CD14-positive monocyte (primary cell): ENCODE measurements at regions not wholly inside any gene's neighbourhood (a gene's known extent, or its start where the extent isn't known, plus 50 kb on each side); places are given as distances from the start of the nearest gene placed in this dataset.

Experiments used
- DNase-seq, 3 donors: peaks; one replicate each; pipeline ENCODE4 v3.0.0-alpha.2; 2011 to 2022
- H2AFZ ChIP-seq: 2 replicates; pipeline ENCODE4 v1.6.0; 2012; ENCODE audit warnings: mild to moderate bottlenecking, low read depth, low read length, inconsistent platforms; ENCODE audit not compliant: insufficient read depth, poor library complexity, severe bottlenecking
- H3K27ac ChIP-seq, 2 donors: 1 replicate in 1 of 2; 2 replicates in 1 of 2; pipeline ENCODE4 v1.5.1; 2012 to 2013; ENCODE audit warnings: low read length in 2 of 2, control low read depth in 1 of 2, inconsistent platforms in 1 of 2, low read depth in 1 of 2, mild to moderate bottlenecking in 1 of 2
- H3K27me3 ChIP-seq, 2 donors: one replicate each; pipeline versions ENCODE4 v1.6.0 to v1.6.1; 2011 to 2013; ENCODE audit warnings: low read length in 2 of 2; ENCODE audit not compliant: control insufficient read depth in 2 of 2, insufficient read depth in 2 of 2
- H3K36me3 ChIP-seq, 2 donors: replicated peaks in 1 of 2; 1 replicate in 1 of 2; 2 replicates in 1 of 2; pipeline versions ENCODE4 v1.5.1 to v1.6.1; 2012 to 2013; ENCODE audit warnings: low read length in 2 of 2, control low read depth in 1 of 2, inconsistent platforms in 1 of 2, mild to moderate bottlenecking in 1 of 2; ENCODE audit not compliant: insufficient read depth in 2 of 2, control insufficient read depth in 1 of 2
- H3K4me1 ChIP-seq, 2 donors: 1 replicate in 1 of 2; 2 replicates in 1 of 2; pipeline versions ENCODE4 v1.5.1 to v1.6.1; 2012 to 2013; ENCODE audit warnings: low read length in 2 of 2, control low read depth in 1 of 2, inconsistent platforms in 1 of 2, mild to moderate bottlenecking in 1 of 2, moderate library complexity in 1 of 2; ENCODE audit not compliant: insufficient read depth in 2 of 2, control insufficient read depth in 1 of 2
- H3K4me2 ChIP-seq: replicated peaks from 2 replicates; pipeline ENCODE3; 2012; ENCODE audit warnings: low read length, moderate library complexity, mild to moderate bottlenecking; ENCODE audit not compliant: poor library complexity, severe bottlenecking; ENCODE audit errors: extremely low read depth
- H3K4me3 ChIP-seq, 3 experiments: fragments of 200-600 bp in 1 of 3; sonication (generic) in 1 of 3; replicated peaks in 1 of 3; 1 replicate in 2 of 3; 2 replicates in 1 of 3; pipeline ENCODE4 v1.5.1; 2011 to 2013; ENCODE audit warnings: low read length in 3 of 3, mild to moderate bottlenecking in 3 of 3, control low read depth in 2 of 3, low read depth in 2 of 3, inconsistent platforms in 1 of 3, moderate library complexity in 1 of 3
- H3K79me2 ChIP-seq: 2 replicates; pipeline ENCODE4 v1.6.0; 2012; ENCODE audit warnings: mild to moderate bottlenecking, control low read depth, inconsistent platforms, low read length, moderate library complexity; ENCODE audit not compliant: insufficient read depth
- H3K9ac ChIP-seq: 2 replicates; pipeline ENCODE4 v1.6.0; 2017; ENCODE audit warnings: low read length, mild to moderate bottlenecking; ENCODE audit not compliant: insufficient read depth, poor library complexity, severe bottlenecking
- H3K9me3 ChIP-seq, 2 donors: replicated peaks in 1 of 2; 1 replicate in 1 of 2; 2 replicates in 1 of 2; pipeline versions ENCODE4 v1.5.1 to v1.6.1; 2012 to 2013; ENCODE audit warnings: low read length in 2 of 2, control low read depth in 1 of 2; ENCODE audit not compliant: control insufficient read depth in 1 of 2, insufficient read depth in 1 of 2
- H4K20me1 ChIP-seq: 2 replicates; pipeline ENCODE4 v1.6.0; 2012; ENCODE audit warnings: mild to moderate bottlenecking, low read length, control low read depth, moderate library complexity; ENCODE audit not compliant: insufficient read depth
- H3K27ac Mint-ChIP-seq, 7 donors: one replicate each; pipeline ENCODE4 v1.8.0; 2020; ENCODE audit warnings: mild to moderate bottlenecking in 7 of 7, mixed read lengths in 7 of 7, moderate library complexity in 6 of 7, inconsistent platforms in 2 of 7
- H3K27me3 Mint-ChIP-seq, 3 donors: one replicate each; pipeline ENCODE4 v1.8.0; 2021 to 2022; ENCODE audit warnings: low read depth in 3 of 3, mild to moderate bottlenecking in 3 of 3, mixed read lengths in 3 of 3, moderate library complexity in 3 of 3, inconsistent platforms in 1 of 3
- H3K36me3 Mint-ChIP-seq, 2 donors: one replicate each; pipeline ENCODE4 v1.8.0; 2020; ENCODE audit warnings: mixed read lengths in 2 of 2, inconsistent platforms in 1 of 2, mild to moderate bottlenecking in 1 of 2
- H3K4me1 Mint-ChIP-seq: one replicate; pipeline ENCODE4 v1.8.0; 2020; ENCODE audit warnings: mild to moderate bottlenecking, mixed read lengths
- H3K4me3 Mint-ChIP-seq, 2 donors: one replicate each; pipeline ENCODE4 v1.8.0; 2020; ENCODE audit warnings: mild to moderate bottlenecking in 2 of 2, mixed read lengths in 2 of 2, moderate library complexity in 1 of 2
- H3K9me3 Mint-ChIP-seq, 7 donors: one replicate each; pipeline ENCODE4 v1.8.0; 2020 to 2022; ENCODE audit warnings: mixed read lengths in 7 of 7, mild to moderate bottlenecking in 6 of 7, moderate library complexity in 6 of 7, inconsistent platforms in 2 of 7
- WGBS: methylation state at CpG from one replicate; pipeline ENCODE4 v1.1.5; 2013; ENCODE audit warnings: missing lambda C conversion rate; ENCODE audit not compliant: insufficient coverage; 5-methylcytosine and 5-hydroxymethylcytosine counted together
- intact Hi-C, 2 donors: fragments of 100-400 bp; cut with micrococcal nuclease; formaldehyde crosslinking; loops; one replicate each; pipeline versions ENCODE4 v1.15.0 to v1.15.1; 2023
- TF ChIP-seq, protein P1 (sequence below): fragments of 200-600 bp; IDR thresholded peaks from one replicate; pipeline ENCODE4 v1.8.0; 2022; ENCODE audit warnings: antibody characterized with exemption, mild to moderate bottlenecking

DNA sequence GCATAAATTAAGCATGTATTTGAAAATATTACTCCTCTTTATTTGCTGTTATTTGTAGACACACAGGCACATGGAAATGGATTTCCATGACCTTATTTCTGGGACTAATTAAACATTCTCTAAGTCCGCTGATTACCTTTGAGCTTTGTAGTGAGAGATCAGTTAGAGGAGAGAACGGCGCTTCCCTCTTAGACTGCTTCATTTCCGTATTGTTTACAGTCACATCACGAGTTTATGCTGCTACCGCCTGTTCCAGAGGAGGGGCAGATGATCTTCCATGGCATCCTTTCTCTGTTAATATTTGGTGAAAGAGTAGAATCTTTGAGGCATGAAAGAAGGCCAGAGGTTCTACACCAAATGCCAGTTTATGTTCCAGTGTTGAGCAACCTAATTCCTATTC is 404.4 kb downstream of the TRIB2 start:
- no peaks in the 10 kb centered on the region for H3K36me3 Mint-ChIP-seq
- 80% methylated on average over 1 of the region's 6 CpGs for WGBS
- Histone ChIP-seq H3K9me3 (no peaks in the 10 kb centered on the region), H3K27me3 (no peaks in the 10 kb centered on the region), H3K4me2 (no peak overlapping the region), H3K36me3 (no peaks in the 10 kb centered on the region), H4K20me1 (no peaks in the 10 kb centered on the region), H3K27ac (no peak overlapping the region), H3K79me2 (no peaks in the 10 kb centered on the region), H3K9ac (no peak overlapping the region), H3K4me1 (no peaks in the 10 kb centered on the region), H2AFZ (no peak overlapping the region), H3K4me3 (no peak overlapping the region)
- intact Hi-C loops, result no loop called here
- no peak for DNase-seq
- H3K4me1 Mint-ChIP-seq, result no peaks in the 10 kb centered on the region
- H3K27ac Mint-ChIP-seq, result no peak overlapping the region
- peaks cover 0 to 2% (median 0%) of the 10 kb centered on the region in 3 donors for H3K27me3 Mint-ChIP-seq
- TF ChIP-seq, protein P1, sequence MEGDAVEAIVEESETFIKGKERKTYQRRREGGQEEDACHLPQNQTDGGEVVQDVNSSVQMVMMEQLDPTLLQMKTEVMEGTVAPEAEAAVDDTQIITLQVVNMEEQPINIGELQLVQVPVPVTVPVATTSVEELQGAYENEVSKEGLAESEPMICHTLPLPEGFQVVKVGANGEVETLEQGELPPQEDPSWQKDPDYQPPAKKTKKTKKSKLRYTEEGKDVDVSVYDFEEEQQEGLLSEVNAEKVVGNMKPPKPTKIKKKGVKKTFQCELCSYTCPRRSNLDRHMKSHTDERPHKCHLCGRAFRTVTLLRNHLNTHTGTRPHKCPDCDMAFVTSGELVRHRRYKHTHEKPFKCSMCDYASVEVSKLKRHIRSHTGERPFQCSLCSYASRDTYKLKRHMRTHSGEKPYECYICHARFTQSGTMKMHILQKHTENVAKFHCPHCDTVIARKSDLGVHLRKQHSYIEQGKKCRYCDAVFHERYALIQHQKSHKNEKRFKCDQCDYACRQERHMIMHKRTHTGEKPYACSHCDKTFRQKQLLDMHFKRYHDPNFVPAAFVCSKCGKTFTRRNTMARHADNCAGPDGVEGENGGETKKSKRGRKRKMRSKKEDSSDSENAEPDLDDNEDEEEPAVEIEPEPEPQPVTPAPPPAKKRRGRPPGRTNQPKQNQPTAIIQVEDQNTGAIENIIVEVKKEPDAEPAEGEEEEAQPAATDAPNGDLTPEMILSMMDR, result no peak
- peaks cover 0 to 3% (median 2%) of the 10 kb centered on the region in 7 donors for H3K9me3 Mint-ChIP-seq
- no peak overlapping the region for H3K4me3 Mint-ChIP-seq

DNA sequence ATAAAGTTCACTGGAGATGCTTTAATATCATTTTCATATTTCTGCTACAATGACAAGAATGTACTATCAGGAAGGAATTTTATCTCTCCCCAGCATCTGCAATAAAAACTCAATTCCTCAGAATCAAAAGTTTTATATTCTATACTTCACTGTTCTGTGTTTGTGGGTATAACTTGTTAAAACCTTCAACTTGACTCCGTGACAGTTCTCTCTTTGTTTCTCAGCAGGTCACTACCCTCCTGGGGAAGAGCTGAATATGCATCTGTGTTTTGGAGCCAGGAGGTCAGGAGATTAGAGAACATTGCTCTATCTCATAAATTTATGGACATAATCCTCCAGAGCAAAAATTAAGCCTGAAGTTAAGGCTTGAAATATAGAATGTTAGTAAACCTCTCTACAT is 411.4 kb downstream of the TRIB2 start:
- no CpG with 5 or more reads among the region's 1 CpG for WGBS
- no peaks in the 10 kb centered on the region for H3K4me1 Mint-ChIP-seq
- no peak overlapping the region for H3K9ac ChIP-seq
- no peak for DNase-seq
- intact Hi-C loops, result no loop called here
- no peak overlapping the region for H2AFZ ChIP-seq
- no peak overlapping the region for H3K4me3 ChIP-seq
- H4K20me1 ChIP-seq, result no peaks in the 10 kb centered on the region
- no peaks in the 10 kb centered on the region for H3K36me3 Mint-ChIP-seq
- H3K4me2 ChIP-seq, result no peak overlapping the region
- no peaks in the 10 kb centered on the region for H3K4me1 ChIP-seq
- no peaks in the 10 kb centered on the region for H3K27me3 Mint-ChIP-seq
- H3K27ac Mint-ChIP-seq, result no peak overlapping the region
- peaks cover 0 to 6% (median 3%) of the 10 kb centered on the region in 7 donors for H3K9me3 Mint-ChIP-seq
- no peaks in the 10 kb centered on the region for H3K79me2 ChIP-seq
- TF ChIP-seq, protein P1, result no peak
- H3K4me3 Mint-ChIP-seq, result no peak overlapping the region
- no peaks in the 10 kb centered on the region for H3K36me3 ChIP-seq
- H3K27ac ChIP-seq, result no peak overlapping the region
- H3K9me3 ChIP-seq, result peaks cover 0 to 6% of the 10 kb centered on the region in 2 donors
- no peaks in the 10 kb centered on the region for H3K27me3 ChIP-seq
